GM12872 (cell line): ENCODE measurements at regions not wholly inside any gene's neighbourhood (a gene's known extent, or its start where the extent isn't known, plus 50 kb on each side); places are given as distances from the start of the nearest gene placed in this dataset.

ENCODE experiments used
- CTCF ChIP-seq: IDR thresholded peaks from 3 replicates; pipeline ENCODE4 v1.5.1; 2011; ENCODE audit warnings: low read depth, mild to moderate bottlenecking, low read length, moderate library complexity; ENCODE audit not compliant: insufficient read depth

- TF ChIP-seq CTCF = no peak
Observed at GRCh38 chr16:85466989-85467388, 146.1 kb upstream of the GSE1 start.

DNA sequence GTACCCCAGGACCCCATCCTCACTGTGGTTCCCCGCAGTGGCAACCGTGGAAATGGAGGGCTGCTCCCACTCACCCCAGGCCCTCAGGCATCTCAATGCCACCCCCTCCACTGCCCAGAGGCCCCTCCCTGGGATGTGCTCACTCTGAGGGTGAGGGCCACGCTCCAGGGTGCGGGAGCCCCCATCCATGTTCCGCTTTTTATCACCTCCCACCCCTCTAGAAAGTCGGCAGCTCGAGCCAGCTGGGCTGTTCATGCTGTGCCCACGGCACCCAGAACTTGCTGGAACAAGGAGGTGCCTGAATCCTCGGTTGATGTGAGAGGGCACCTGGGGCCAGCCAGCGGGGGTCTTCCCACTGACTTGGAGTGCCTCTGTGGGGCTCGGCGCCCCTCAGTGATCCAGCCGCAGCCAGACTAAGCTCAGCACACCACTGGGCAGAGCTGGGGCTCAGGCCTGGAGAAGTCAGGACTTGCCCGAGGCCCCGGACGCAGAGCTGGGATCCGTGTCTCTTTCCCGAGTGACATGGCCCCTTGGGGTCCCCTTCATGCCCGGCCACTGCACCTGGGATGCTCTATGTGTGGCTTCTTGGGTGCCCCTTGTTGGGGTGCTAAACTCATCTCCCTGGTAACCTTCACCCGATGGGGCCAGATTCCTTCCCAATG, 143.1 kb upstream of the GSE1 start:
- no peak for TF ChIP-seq CTCF

GRCh38 chr16:85470873-85471272, 142.2 kb upstream of the GSE1 start:
- no peak for TF ChIP-seq CTCF

DNA sequence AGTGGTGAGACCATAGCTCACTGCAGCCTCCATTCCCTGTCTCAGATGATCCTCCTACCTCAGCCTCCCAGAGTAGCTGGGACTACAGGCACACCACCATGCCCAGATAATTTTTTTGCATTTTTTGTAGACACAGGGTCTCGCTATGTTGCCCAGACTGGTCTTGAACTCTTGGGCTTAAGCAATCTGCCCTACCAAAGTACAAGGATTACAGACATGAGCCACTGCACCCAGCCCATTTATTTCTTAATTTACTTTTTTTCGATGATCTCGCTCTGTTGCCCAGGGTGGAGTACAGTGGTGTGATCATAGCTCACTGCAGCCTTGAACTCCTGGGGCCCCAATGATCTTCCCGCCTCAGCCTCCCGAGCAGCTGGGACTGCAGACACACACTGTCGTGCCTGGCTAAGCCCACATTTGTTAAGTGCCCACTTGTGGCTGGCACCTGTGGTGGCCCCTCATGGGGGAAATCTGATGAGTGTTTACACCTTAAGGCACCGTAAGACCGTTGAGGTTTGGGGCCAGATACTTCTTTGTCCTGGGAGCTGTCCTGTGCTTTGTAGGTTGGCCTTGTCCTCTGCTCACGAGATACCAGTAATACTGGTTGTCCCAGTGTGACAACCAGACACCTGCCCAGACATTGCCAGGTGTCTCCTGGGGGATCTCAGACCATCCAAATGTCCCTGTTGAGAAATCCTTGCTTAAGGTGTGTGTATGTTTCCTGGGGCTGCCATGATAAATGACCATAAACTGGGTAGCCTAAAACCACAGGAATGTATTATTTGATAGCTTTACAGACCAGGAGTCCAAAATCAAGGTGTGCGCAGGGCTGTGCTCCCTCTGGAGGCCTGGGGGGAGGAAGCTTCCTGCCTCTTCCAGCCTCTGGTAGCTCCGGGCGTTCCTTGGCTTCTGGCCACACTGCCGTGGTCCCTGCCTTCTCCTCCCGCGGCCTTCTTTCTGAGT, 141.4 kb upstream of the GSE1 start:
- TF ChIP-seq CTCF = no peak

GRCh38 chr16:85472514-85472913, 140.6 kb upstream of the GSE1 start:
- no peak for TF ChIP-seq CTCF

DNA sequence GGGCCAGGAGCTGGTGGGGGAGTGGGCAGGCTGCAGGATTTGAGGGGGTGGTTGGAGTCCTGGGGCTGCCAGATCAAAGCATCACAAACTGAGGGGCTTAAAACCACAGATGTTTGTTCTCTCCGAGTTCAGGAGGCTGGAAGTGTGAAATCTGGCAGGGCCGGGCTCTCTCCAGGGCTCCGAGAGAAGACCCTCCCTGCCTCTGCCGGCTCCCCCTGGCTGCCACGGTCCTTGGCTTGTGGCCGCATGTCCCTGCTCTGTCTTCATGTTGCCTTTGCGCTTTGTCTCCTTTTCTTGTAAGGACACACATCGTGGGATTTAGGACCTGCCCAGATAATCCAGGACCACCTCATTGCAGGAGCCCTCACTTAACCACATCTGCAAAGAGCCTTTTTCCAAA, 139.8 kb upstream of the GSE1 start:
- no peak for TF ChIP-seq CTCF

DNA sequence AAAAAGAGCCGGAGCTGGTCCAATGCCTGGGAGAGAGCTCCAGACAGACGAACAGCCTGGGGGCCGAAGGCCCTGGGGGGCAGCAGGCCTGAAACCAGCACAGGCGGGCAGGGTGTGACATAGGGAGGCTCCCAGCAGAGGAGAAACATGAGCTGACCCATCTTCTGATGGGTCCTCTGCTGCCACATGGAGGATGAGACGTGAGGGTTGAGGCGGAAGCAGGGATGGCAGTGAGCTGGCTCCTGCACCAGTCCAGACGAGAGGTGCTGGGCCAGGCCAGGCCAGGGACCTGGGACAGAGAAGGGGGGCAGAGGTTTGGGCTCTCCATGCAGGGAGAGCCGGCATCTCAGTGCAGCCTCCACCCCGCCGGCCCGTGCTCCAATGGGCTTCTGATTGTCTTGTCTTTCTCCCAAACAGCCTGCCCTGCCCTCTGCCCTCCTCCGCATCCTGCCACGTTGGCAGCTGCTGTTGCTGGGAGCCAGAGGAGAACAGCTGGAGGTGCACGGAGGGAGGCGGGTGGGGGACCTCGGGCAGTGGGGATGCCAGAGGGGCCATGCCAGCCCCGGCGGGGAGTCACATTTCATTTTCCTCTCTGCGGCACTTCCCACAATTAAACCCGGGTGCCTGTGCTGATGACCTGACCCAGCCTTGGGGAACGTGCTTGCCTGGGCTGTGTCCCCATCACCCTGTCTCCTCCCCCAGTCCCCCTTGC, 139.1 kb upstream of the GSE1 start:
- TF ChIP-seq CTCF = no peak
